ENCODE measurements at regions not wholly inside any gene's neighbourhood (a gene's known extent, or its start where the extent isn't known, plus 50 kb on each side); places are given as distances from the start of the nearest gene placed in this dataset.

DNA sequence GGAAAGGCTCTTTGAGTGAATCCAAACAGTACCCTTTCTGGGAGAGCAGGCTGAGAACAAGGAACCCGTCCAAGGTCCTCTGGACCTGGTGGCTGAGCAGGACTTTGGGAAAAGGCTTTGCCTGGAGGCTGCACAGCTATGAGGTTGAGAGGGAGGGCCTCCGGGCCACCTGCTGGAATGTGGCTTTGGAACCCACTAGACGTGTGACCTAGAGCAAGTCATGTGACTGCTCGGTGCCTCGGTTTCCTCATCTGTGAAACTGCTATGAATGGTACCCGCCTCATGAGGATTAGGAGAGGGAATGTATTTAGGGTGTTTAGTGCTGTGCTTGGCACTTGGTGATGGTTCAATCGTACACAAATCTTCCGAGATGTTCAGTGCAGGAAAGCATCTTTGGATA is 50.4 kb downstream of the HAPSTR1 start:
- H3K36me3 ChIP-seq: no peaks in the 10 kb centered on the region
- no peaks in the 10 kb centered on the region for H3K27me3 ChIP-seq
- no peak overlapping the region for H3K4me3 ChIP-seq
- DNase-seq: no peak
- H3K4me1 ChIP-seq: peaks cover 0 to 7% (median 0%) of the 10 kb centered on the region in 4 donors
- TF ChIP-seq POLR2A (IDR thresholded peaks at IDR 0.05): no peak
- TF ChIP-seq, protein P1, sequence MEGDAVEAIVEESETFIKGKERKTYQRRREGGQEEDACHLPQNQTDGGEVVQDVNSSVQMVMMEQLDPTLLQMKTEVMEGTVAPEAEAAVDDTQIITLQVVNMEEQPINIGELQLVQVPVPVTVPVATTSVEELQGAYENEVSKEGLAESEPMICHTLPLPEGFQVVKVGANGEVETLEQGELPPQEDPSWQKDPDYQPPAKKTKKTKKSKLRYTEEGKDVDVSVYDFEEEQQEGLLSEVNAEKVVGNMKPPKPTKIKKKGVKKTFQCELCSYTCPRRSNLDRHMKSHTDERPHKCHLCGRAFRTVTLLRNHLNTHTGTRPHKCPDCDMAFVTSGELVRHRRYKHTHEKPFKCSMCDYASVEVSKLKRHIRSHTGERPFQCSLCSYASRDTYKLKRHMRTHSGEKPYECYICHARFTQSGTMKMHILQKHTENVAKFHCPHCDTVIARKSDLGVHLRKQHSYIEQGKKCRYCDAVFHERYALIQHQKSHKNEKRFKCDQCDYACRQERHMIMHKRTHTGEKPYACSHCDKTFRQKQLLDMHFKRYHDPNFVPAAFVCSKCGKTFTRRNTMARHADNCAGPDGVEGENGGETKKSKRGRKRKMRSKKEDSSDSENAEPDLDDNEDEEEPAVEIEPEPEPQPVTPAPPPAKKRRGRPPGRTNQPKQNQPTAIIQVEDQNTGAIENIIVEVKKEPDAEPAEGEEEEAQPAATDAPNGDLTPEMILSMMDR (IDR thresholded peaks at IDR 0.05): no peak
- no peak overlapping the region for H3K27ac ChIP-seq
- H3K9me3 ChIP-seq: no peaks in the 10 kb centered on the region

DNA sequence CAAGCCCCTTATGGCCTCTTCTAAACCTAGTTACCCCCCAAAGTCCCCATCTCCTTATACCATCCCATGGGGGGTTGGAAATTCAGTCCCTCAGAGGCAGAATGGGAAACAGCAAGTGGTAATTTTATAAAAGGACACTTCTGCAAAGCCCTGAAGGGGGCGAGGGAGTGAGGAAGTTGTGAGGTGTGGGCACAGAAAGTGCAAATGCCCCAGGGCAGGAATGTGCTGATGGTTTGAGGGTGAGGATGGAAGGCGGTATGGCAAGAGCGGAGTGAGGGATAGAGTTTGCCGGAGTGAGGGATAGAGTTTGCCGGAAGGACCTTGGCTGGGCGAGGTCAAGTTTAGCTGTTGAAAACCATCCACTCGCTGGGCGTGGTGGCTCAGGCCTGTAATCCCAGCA is 52.7 kb downstream of the HAPSTR1 start:
- DNase-seq: no peak
- no peaks in the 10 kb centered on the region for H3K27me3 ChIP-seq

DNA sequence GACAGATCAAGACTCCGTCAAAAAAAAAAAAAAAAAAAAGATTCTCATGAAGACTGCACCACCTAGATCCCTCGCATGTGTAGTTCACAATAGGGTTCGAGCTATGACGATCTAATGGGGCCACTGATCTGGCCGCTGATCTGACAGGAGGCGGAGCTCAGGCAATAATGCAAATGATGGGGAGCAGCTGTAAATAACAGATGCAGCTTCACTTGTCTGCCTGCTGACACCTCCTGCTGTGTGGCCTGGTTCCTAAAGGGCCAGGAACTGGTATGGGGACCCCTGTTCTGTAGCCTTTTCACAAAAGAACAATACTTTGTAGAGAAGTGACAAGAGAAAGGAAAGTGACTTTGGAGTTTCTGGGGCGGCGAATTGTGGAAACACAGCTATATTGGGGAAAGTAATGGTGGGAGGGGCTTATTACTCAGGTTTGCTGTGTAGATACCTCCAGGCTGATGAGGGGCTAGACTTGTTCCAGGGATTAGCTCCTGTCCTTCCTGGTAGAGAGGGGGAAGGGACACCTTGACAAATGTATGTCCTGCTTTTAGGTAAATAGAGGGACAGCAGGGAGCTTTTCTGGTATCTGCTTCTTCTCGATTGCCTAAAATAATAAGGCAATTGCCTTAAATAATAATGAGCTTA is 57.1 kb downstream of the HAPSTR1 start:
- H3K27ac ChIP-seq: no peak overlapping the region
- H3K27me3 ChIP-seq: no peaks in the 10 kb centered on the region
- DNase-seq: no peak
- H3K9me3 ChIP-seq: no peaks in the 10 kb centered on the region
- TF ChIP-seq, protein P1 (IDR thresholded peaks at IDR 0.05): no peak
- no peak for TF ChIP-seq POLR2A (IDR thresholded peaks at IDR 0.05)
- no peak overlapping the region for H3K4me3 ChIP-seq
- no peaks in the 10 kb centered on the region for H3K36me3 ChIP-seq
- H3K4me1 ChIP-seq: no peaks in the 10 kb centered on the region

More for the DNA sequence above, 52.7 kb downstream of the HAPSTR1 start:
- no peak for TF ChIP-seq POLR2A (IDR thresholded peaks at IDR 0.05)
- TF ChIP-seq, protein P1 (IDR thresholded peaks at IDR 0.05): no peak
- Histone ChIP-seq H3K4me3 (no peak overlapping the region), H3K27ac (no peak overlapping the region), H3K9me3 (no peaks in the 10 kb centered on the region), H3K4me1 (peaks cover 0 to 2% (median 0%) of the 10 kb centered on the region in 4 donors), H3K36me3 (no peaks in the 10 kb centered on the region)

DNA sequence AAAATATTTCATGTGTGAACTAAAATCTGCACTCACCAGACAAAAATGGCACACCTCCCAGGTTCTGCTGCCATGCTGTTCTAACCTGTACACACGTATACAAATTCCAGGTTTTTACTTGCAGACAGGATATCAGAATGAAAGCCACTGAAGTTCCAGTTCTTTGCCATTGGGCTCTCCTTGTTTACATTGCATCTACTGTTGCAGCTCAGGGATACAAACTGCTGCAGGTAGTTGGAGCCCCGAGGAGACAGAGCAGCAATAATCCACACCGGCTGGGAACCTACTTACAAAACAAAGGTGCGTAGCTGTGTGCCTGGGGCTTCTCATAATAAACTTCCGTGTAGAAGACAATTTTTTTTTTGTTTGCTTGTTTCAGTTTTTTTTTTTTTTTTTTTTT is 59.6 kb downstream of the HAPSTR1 start:
- Histone ChIP-seq H3K9me3 (no peaks in the 10 kb centered on the region), H3K27me3 (no peaks in the 10 kb centered on the region), H3K27ac (no peak overlapping the region), H3K36me3 (no peaks in the 10 kb centered on the region), H3K4me1 (no peaks in the 10 kb centered on the region), H3K4me3 (no peak overlapping the region)
- TF ChIP-seq, protein P1 (IDR thresholded peaks at IDR 0.05): no peak
- TF ChIP-seq POLR2A (IDR thresholded peaks at IDR 0.05): no peak
- no peak for DNase-seq

GRCh38 chr16:9151597-9151996 is 60.2 kb downstream of the HAPSTR1 start:
- Histone ChIP-seq H3K36me3 (no peaks in the 10 kb centered on the region), H3K4me1 (no peaks in the 10 kb centered on the region), H3K9me3 (no peaks in the 10 kb centered on the region), H3K27me3 (no peaks in the 10 kb centered on the region), H3K27ac (no peak overlapping the region), H3K4me3 (no peak overlapping the region)
- DNase-seq: no peak
- TF ChIP-seq, protein P1 (IDR thresholded peaks at IDR 0.05): no peak
- TF ChIP-seq POLR2A (IDR thresholded peaks at IDR 0.05): no peak
